SU-DHL-6 (cell line): ENCODE measurements at regions not wholly inside any gene's neighbourhood (a gene's known extent, or its start where the extent isn't known, plus 50 kb on each side); places are given as distances from the start of the nearest gene placed in this dataset.

ENCODE experiments used
- H2AFZ ChIP-seq: fragments of 200-600 bp; sonication (generic); 2 replicates; pipeline ENCODE4 v1.6.1; 2014; ENCODE audit warnings: low read depth, mild to moderate bottlenecking, moderate library complexity, mixed read lengths, antibody characterized with exemption, low read length; ENCODE audit not compliant: severe bottlenecking
- H3F3A ChIP-seq: fragments of 200-600 bp; shearing (Covaris generic); 2 replicates; pipeline ENCODE4 v1.6.0; 2016; ENCODE audit warnings: antibody characterized with exemption, mild to moderate bottlenecking; ENCODE audit not compliant: insufficient read depth
- H3K27ac ChIP-seq: fragments of 200-600 bp; sonication (generic); 2 replicates; pipeline ENCODE4 v1.5.1; 2016; ENCODE audit warnings: low read depth, mild to moderate bottlenecking, low read length, moderate library complexity, mixed read lengths
- H3K27me3 ChIP-seq: fragments of 200-600 bp; sonication (generic), shearing (Covaris generic); 2 replicates; pipeline ENCODE4 v1.6.0; 2014; ENCODE audit warnings: mild to moderate bottlenecking, low read length
- H3K36me3 ChIP-seq: fragments of 200-600 bp; sonication (generic); 2 replicates; pipeline ENCODE4 v1.6.1; 2014; ENCODE audit warnings: mild to moderate bottlenecking, low read length, mixed read lengths
- H3K4me2 ChIP-seq: fragments of 300-600, 200-600 bp; shearing (Covaris generic), sonication (generic); 2 replicates; pipeline ENCODE4 v1.6.0; 2014; ENCODE audit warnings: low read length, low read depth, mild to moderate bottlenecking; ENCODE audit not compliant: poor library complexity, severe bottlenecking
- H3K4me3 ChIP-seq: fragments of 200-600 bp; sonication (generic); 2 replicates; pipeline ENCODE4 v1.5.1; 2014; ENCODE audit warnings: antibody characterized with exemption, low read length, mild to moderate bottlenecking, mixed read lengths; ENCODE audit not compliant: insufficient read depth, poor library complexity, severe bottlenecking
- H3K79me2 ChIP-seq: fragments of 200-600 bp; sonication (generic); 2 replicates; pipeline ENCODE4 v1.6.1; 2014; ENCODE audit warnings: mild to moderate bottlenecking, low read length, moderate library complexity; ENCODE audit not compliant: insufficient read depth
- H3K9ac ChIP-seq: fragments of 200-600 bp; sonication (generic); 2 replicates; pipeline ENCODE4 v1.7.0; 2014; ENCODE audit warnings: mild to moderate bottlenecking, low read length
- H3K9me2 ChIP-seq: fragments of 200-600 bp; sonication (generic); replicated peaks from 2 replicates; pipeline ENCODE4 v1.6.1; 2014; ENCODE audit warnings: low read length; ENCODE audit not compliant: insufficient read depth
- H3K9me3 ChIP-seq: fragments of 200-600 bp; sonication (generic); 2 replicates; pipeline ENCODE4 v1.6.1; 2014; ENCODE audit warnings: low read length, mixed read lengths; ENCODE audit not compliant: insufficient read depth
- H4K20me1 ChIP-seq: fragments of 200-600 bp; sonication (generic); 2 replicates; pipeline ENCODE4 v1.6.1; 2014; ENCODE audit warnings: low read depth, mild to moderate bottlenecking, antibody characterized with exemption, low read length, moderate library complexity, mixed read lengths
- CTCF ChIP-seq: fragments of 200-600 bp; sonication (generic); IDR thresholded peaks from one replicate; pipeline ENCODE4 v1.5.1; 2017; ENCODE audit warnings: antibody characterized with exemption, mild to moderate bottlenecking, low read length, moderate library complexity; ENCODE audit not compliant: insufficient read depth, poor library complexity, severe bottlenecking
- EZH2phosphoT487 ChIP-seq: fragments of 200-600 bp; sonication (generic), shearing (Covaris generic); conservative IDR thresholded peaks from 2 replicates; pipeline ENCODE4 v1.6.1; 2018; ENCODE audit warnings: mild to moderate bottlenecking, antibody characterized with exemption, low read length, moderate library complexity, mixed read lengths

DNA sequence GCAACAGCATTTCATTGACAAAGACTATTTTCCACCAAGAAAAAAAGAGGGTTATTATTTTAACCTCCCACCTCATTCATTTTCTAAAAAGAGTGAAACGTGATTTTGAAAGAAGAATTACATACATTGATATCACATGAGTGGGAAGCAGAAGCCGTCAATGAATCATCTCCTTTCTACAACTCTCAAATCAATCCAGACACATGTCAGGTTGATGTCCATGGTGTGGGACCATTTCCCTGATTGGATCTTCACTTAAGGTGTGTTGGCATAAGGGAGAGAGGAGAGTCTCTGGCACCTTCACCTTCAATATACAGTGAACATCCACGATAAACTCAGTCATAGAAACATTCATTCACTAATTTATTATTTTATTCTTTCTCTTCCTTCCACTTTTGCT lies 1095.1 kb downstream of the BCL11B start:
- Histone ChIP-seq H3K27me3 (no peaks in the 10 kb centered on the region), H4K20me1 (no peaks in the 10 kb centered on the region), H3K4me3 (no peak overlapping the region), H3F3A (no peaks in the 10 kb centered on the region), H3K36me3 (no peaks in the 10 kb centered on the region), H3K9ac (no peak overlapping the region), H2AFZ (no peak overlapping the region), H3K9me2 (no peaks in the 10 kb centered on the region), H3K4me2 (no peak overlapping the region), H3K79me2 (no peaks in the 10 kb centered on the region), H3K27ac (no peak overlapping the region), H3K9me3 (no peaks in the 10 kb centered on the region)
- TF ChIP-seq CTCF, result no peak
- no peak for TF ChIP-seq EZH2phosphoT487

GRCh38 chr14:98177551-98177950 lies 1094.4 kb downstream of the BCL11B start:
- H3K4me2 ChIP-seq, result no peak overlapping the region
- no peaks in the 10 kb centered on the region for H3F3A ChIP-seq
- no peaks in the 10 kb centered on the region for H3K79me2 ChIP-seq
- TF ChIP-seq EZH2phosphoT487 (no peak), CTCF (no peak)
- H4K20me1 ChIP-seq, result no peaks in the 10 kb centered on the region
- no peak overlapping the region for H2AFZ ChIP-seq
- no peaks in the 10 kb centered on the region for H3K9me2 ChIP-seq
- H3K4me3 ChIP-seq, result no peak overlapping the region
- no peaks in the 10 kb centered on the region for H3K9me3 ChIP-seq
- H3K36me3 ChIP-seq, result no peaks in the 10 kb centered on the region
- H3K27ac ChIP-seq, result no peak overlapping the region
- no peaks in the 10 kb centered on the region for H3K27me3 ChIP-seq
- no peak overlapping the region for H3K9ac ChIP-seq

- H3K27ac ChIP-seq, result no peak overlapping the region
- no peaks in the 10 kb centered on the region for H3K9me2 ChIP-seq
- TF ChIP-seq EZH2phosphoT487 (no peak), CTCF (no peak)
- H3K79me2 ChIP-seq, result no peaks in the 10 kb centered on the region
- H3K4me3 ChIP-seq, result no peak overlapping the region
- no peaks in the 10 kb centered on the region for H3K36me3 ChIP-seq
- no peaks in the 10 kb centered on the region for H4K20me1 ChIP-seq
- no peak overlapping the region for H2AFZ ChIP-seq
- H3F3A ChIP-seq, result no peaks in the 10 kb centered on the region
- no peak overlapping the region for H3K9ac ChIP-seq
- H3K4me2 ChIP-seq, result no peak overlapping the region
- no peaks in the 10 kb centered on the region for H3K9me3 ChIP-seq
- no peaks in the 10 kb centered on the region for H3K27me3 ChIP-seq
Measured at GRCh38 chr14:98181241-98181640, 1090.8 kb downstream of the BCL11B start.

- Histone ChIP-seq H3F3A (no peaks in the 10 kb centered on the region), H3K79me2 (no peaks in the 10 kb centered on the region), H3K9ac (no peak overlapping the region), H3K36me3 (no peaks in the 10 kb centered on the region), H3K4me2 (no peak overlapping the region), H3K27ac (no peak overlapping the region), H4K20me1 (no peaks in the 10 kb centered on the region), H3K9me2 (no peaks in the 10 kb centered on the region), H3K27me3 (no peaks in the 10 kb centered on the region), H3K4me3 (no peak overlapping the region), H2AFZ (no peak overlapping the region), H3K9me3 (no peaks in the 10 kb centered on the region)
- no peak for TF ChIP-seq CTCF
- TF ChIP-seq EZH2phosphoT487, result no peak
Measured at GRCh38 chr14:98181768-98182167, 1090.2 kb downstream of the BCL11B start.
